T-helper 1 cell treated with Interleukin-12 subunit alpha and Interleukin-12 subunit beta and Interleukin-4 antibody, amounts not matched to agents 30 ng/mL and 1 ng/mL, for 36 hours (primary cell): ENCODE measurements at regions not wholly inside any gene's neighbourhood (a gene's known extent, or its start where the extent isn't known, plus 50 kb on each side); places are given as distances from the start of the nearest gene placed in this dataset.
"Not testable (repeated sequence)": the region's sequence is repeated elsewhere in the genome, so short reads cannot be mapped to it uniquely, and the experiment has no call there.

Experiments used
- intact Hi-C: fragments of 100-400 bp; cut with micrococcal nuclease; formaldehyde crosslinking; loops from one replicate; pipeline ENCODE4 v1.15.1; 2024

- intact Hi-C loops = no loop called here
These were observed 772.0 kb upstream of the FAM174A start for GRCh38 chr5:99763021-99763774.

GRCh38 chr5:99747342-99747741 is 787.8 kb upstream of the FAM174A start:
- intact Hi-C loops = no loop called here

GRCh38 chr5:99733146-99733545 is 802.0 kb upstream of the FAM174A start:
- intact Hi-C loops = not testable (repeated sequence)

GRCh38 chr5:99730653-99731052 is 801.8 kb upstream of the CHD1 start:
- intact Hi-C loops = not testable (repeated sequence)

GRCh38 chr5:99724732-99725290 is 796.0 kb upstream of the CHD1 start:
- intact Hi-C loops = no loop called here

- intact Hi-C loops = no loop called here
These were observed 792.7 kb upstream of the CHD1 start for GRCh38 chr5:99721506-99721905.

- intact Hi-C loops = no loop called here
These were observed 787.1 kb upstream of the CHD1 start for GRCh38 chr5:99715921-99716320.

- intact Hi-C loops = no loop called here
These were observed 777.4 kb upstream of the CHD1 start for GRCh38 chr5:99706160-99706559.

- intact Hi-C loops = no loop called here
These were observed 773.8 kb upstream of the CHD1 start for GRCh38 chr5:99702565-99702964.

- intact Hi-C loops = no loop called here
These were observed 766.1 kb upstream of the CHD1 start for GRCh38 chr5:99694884-99695283.

- intact Hi-C loops = no loop called here
These were observed 757.7 kb upstream of the CHD1 start for GRCh38 chr5:99686538-99686937.

GRCh38 chr5:99675974-99676373 is 747.2 kb upstream of the CHD1 start:
- intact Hi-C loops = no loop called here

- intact Hi-C loops = no loop called here
These were observed 745.3 kb upstream of the CHD1 start for GRCh38 chr5:99674101-99674500.

GRCh38 chr5:99664972-99665371 is 736.2 kb upstream of the CHD1 start:
- intact Hi-C loops = no loop called here

- intact Hi-C loops = no loop called here
These were observed 722.5 kb upstream of the CHD1 start for GRCh38 chr5:99651298-99651697.

GRCh38 chr5:99646011-99646647 is 717.3 kb upstream of the CHD1 start:
- intact Hi-C loops = no loop called here

- intact Hi-C loops = no loop called here
These were observed 716.0 kb upstream of the CHD1 start for GRCh38 chr5:99644822-99645221.

GRCh38 chr5:99640646-99641045 is 711.8 kb upstream of the CHD1 start:
- intact Hi-C loops = no loop called here

GRCh38 chr5:99639905-99640304 is 711.1 kb upstream of the CHD1 start:
- intact Hi-C loops = no loop called here

- intact Hi-C loops = no loop called here
These were observed 707.9 kb upstream of the CHD1 start for GRCh38 chr5:99636663-99637062.

GRCh38 chr5:99621772-99622681 is 693.2 kb upstream of the CHD1 start:
- intact Hi-C loops = no loop called here

GRCh38 chr5:99617335-99617734 is 688.5 kb upstream of the CHD1 start:
- intact Hi-C loops = no loop called here
